ENCODE measurements at regions not wholly inside any gene's neighbourhood (a gene's known extent, or its start where the extent isn't known, plus 50 kb on each side); places are given as distances from the start of the nearest gene placed in this dataset.
A peak's percentile ranks its signal among the peaks of the same experiment; 100 is the strongest.
"Not testable (repeated sequence)": the region's sequence is repeated elsewhere in the genome, so short reads cannot be mapped to it uniquely, and the experiment has no call there.

DNA sequence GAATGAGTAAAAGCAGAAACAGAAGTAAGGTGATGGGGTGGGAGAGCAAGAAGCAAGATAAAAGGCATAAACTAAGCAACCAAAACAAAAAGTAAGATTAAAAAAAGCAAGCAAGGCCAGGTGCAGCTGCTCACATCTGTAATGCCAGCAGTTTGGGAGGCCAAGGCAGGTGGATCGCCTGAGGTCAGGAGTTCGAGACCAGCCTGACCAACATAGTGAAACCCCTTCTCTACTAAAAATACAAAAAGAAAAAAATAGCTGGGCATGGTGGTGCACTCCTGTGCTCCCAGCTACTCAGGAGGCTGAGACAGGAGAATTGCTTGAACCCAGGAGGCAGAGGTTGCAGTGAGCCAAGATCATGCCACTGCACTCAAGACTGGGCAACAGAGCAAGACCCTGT lies 90.6 kb downstream of the PPIAL4G start:
- H3K36me3 ChIP-seq (ENCODE audit: low read depth); ATAC-seq; H3K9me3 ChIP-seq; DNase-seq; H3K4me1 ChIP-seq (ENCODE audit: low read depth); H3K4me3 ChIP-seq; intact Hi-C loops (cut with DNase I, micrococcal nuclease): not testable (repeated sequence)

DNA sequence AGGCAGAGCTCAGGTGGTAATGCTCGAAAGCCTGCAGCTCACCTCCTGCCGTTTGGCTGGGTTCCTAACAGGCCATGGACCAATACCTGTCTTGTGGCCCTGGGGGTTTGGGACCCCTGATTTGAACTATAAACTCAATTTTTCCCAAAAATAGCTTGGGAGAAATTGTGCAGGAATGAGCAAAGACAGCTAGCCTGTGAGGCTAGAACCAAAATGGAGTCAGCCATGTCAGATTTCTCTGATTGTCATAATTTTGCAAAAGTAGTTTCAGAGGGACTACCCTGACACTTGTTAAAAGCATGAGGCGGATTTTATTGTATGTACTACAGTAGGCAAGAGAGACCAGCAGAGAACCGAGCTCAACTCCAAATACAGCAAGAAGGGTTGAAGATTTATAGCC lies 91.8 kb downstream of the PPIAL4G start:
- H3K36me3 ChIP-seq (ENCODE audit: low read depth); intact Hi-C loops (cut with DNase I, micrococcal nuclease); ATAC-seq; H3K4me1 ChIP-seq (ENCODE audit: low read depth); H3K4me3 ChIP-seq; H3K9me3 ChIP-seq; DNase-seq: not testable (repeated sequence)

DNA sequence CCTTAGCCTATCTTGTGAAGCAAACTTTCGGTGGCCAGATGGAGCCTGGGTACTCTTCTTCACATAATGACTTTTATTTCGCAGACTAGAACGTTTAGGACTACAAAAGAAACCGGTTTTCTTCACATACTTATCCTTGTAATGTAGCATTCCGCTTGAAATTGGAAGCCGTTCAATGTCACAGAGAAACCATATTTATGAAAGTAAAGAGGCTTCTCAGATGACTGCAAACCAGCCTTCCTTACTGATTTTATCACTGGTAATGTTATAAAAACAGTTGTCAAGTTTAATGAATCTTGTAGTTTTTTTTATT lies 94.1 kb downstream of the PPIAL4G start:
- no peaks in the 10 kb centered on the region for H3K36me3 ChIP-seq (ENCODE audit: low read depth)
- intact Hi-C loops (cut with DNase I, micrococcal nuclease): no loop called here
- DNase-seq (no peak), ATAC-seq (no peak)
- TF ChIP-seq, protein P1, sequence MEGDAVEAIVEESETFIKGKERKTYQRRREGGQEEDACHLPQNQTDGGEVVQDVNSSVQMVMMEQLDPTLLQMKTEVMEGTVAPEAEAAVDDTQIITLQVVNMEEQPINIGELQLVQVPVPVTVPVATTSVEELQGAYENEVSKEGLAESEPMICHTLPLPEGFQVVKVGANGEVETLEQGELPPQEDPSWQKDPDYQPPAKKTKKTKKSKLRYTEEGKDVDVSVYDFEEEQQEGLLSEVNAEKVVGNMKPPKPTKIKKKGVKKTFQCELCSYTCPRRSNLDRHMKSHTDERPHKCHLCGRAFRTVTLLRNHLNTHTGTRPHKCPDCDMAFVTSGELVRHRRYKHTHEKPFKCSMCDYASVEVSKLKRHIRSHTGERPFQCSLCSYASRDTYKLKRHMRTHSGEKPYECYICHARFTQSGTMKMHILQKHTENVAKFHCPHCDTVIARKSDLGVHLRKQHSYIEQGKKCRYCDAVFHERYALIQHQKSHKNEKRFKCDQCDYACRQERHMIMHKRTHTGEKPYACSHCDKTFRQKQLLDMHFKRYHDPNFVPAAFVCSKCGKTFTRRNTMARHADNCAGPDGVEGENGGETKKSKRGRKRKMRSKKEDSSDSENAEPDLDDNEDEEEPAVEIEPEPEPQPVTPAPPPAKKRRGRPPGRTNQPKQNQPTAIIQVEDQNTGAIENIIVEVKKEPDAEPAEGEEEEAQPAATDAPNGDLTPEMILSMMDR (IDR thresholded peaks at IDR 0.05): no peak
- no peaks in the 10 kb centered on the region for H3K4me1 ChIP-seq (ENCODE audit: low read depth)
- H3K9me3 ChIP-seq: no peaks in the 10 kb centered on the region
- peak overlapping the region; percentile 17 for H3K4me3 ChIP-seq

DNA sequence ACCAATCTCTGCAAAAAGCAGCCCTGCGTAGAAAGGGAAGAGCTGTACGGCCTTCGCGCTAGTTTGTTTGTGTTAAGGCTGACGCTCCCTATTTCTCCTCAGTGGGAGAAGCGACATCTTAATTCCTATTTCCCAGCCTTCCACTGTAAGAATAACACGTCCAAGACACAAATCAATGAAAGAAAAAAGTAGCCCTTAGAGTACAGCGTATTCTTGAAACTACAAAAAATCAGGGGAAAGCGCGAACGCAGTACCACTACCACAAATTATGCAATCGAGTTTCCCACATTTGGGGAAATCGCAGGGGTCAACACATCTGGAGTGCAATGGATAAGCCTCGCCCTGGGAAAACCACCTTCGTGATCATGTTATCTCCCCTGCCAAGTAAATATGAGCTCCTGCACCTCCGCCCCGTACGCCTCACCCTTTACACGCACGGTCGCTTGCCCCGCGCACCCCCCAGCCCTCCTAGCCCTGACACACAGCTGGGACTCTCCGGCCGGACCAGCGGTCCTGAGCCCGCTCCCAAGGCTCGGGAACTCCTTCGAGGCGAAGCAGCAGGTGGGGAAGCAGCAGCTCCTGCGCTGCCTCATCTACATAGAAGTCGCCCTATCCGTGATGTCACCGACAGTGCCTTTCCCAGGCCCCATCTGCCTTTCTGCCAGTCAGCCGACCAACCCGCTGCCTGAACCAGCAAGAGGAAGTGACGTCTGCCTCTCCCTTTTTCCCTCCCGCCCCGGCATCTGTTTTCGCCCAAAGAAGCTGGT lies 94.7 kb downstream of the PPIAL4G start:
- H3K4me1 ChIP-seq (ENCODE audit: low read depth): no peaks in the 10 kb centered on the region
- TF ChIP-seq, protein P1 (IDR thresholded peaks at IDR 0.05): no peak
- intact Hi-C loops (cut with DNase I, micrococcal nuclease): no loop called here

DNA sequence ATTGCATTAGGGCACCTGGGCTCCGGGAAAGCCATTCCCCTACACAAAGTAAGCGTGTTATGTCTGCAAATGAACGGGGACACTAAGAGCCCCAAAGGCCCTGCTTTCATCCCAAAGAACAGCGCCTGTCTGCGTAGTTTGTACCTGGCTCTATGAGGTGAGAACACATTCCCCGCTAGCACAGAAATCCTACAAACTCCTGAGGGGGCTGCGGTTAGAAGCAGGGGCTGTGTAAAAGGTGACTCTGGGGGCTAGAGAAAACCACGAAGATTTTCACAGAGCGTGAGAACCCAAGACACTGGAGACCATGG lies 95.2 kb downstream of the PPIAL4G start:
- H3K4me1 ChIP-seq (ENCODE audit: low read depth); DNase-seq; intact Hi-C loops (cut with DNase I, micrococcal nuclease); H3K9me3 ChIP-seq; ATAC-seq; H3K4me3 ChIP-seq; H3K36me3 ChIP-seq (ENCODE audit: low read depth): not testable (repeated sequence)

More for the DNA sequence above, 94.7 kb downstream of the PPIAL4G start:
- Histone ChIP-seq H3K4me3 (peak overlapping the region; percentile 17), H3K9me3 (no peaks in the 10 kb centered on the region), H3K36me3 (ENCODE audit: low read depth) (no peaks in the 10 kb centered on the region)
- peak; percentile 98 for ATAC-seq
- peak; percentile 90 to 96 (median 92) for DNase-seq

DNA sequence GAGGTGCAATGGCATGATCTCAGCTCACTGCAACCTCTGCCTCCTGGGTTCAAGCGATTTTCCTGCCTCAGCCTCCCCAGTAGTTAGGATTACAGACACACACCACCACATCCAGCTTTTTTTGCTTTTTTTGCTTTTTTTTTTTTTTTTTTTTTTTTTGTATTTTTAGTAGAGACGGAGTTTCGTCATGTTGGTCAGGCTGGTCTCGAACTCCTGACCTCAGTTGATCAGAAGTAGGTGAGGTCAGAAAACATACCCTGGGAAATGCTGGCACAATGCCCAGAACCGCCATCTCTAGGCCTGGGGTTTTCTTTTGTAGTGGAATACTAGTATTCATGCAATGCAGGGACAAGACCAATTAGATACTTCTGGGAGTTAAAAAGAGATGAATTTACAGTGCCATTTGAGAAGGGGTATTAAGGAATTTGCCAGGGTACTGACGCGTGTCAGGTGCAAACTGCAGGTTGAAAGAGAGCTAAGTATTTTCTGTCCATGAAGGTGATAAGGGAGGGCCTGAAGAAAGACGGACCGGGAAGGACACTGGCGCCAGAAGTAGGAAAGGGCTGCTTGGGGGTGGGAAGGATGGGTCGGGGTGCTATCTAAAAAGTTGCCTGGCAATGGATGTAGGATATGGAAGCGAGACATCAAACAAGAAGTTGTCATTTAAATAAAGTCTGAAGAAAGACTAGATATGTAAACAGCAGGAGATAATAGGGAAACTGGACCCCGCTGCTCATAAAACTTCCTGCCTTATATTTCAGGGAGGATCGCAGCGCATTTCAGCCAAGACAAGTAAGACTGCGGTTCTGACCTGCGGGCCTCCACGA lies 95.8 kb downstream of the PPIAL4G start:
- H3K4me3 ChIP-seq; H3K36me3 ChIP-seq (ENCODE audit: low read depth); DNase-seq; intact Hi-C loops (cut with DNase I, micrococcal nuclease); H3K4me1 ChIP-seq (ENCODE audit: low read depth); ATAC-seq; H3K9me3 ChIP-seq: not testable (repeated sequence)

DNA sequence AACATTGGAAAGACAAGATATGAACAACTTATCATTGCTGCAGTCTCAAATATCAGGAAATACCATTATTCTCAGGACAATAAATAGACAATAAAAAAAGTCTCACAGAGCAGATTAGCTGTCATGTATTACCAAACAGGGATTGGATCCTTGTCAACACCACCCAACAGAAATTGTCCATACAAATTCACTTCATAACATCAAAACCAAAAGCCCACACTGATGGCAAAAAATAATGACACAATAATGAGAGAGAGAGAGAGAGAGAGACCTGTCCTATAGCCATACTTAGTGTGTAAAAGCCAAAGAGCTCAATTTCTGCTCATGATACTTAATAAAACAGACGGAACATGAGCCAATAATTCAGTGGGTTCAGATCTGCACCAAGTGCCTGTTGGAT lies 96.5 kb downstream of the PPIAL4G start:
- intact Hi-C loops (cut with DNase I, micrococcal nuclease): no loop called here
- H3K9me3 ChIP-seq: no peaks in the 10 kb centered on the region
- ATAC-seq (no peak), DNase-seq (no peak)
- no peak overlapping the region for H3K4me3 ChIP-seq
- H3K36me3 ChIP-seq (ENCODE audit: low read depth): no peaks in the 10 kb centered on the region
- H3K4me1 ChIP-seq (ENCODE audit: low read depth): no peaks in the 10 kb centered on the region
- TF ChIP-seq, protein P1 (IDR thresholded peaks at IDR 0.05): no peak

DNA sequence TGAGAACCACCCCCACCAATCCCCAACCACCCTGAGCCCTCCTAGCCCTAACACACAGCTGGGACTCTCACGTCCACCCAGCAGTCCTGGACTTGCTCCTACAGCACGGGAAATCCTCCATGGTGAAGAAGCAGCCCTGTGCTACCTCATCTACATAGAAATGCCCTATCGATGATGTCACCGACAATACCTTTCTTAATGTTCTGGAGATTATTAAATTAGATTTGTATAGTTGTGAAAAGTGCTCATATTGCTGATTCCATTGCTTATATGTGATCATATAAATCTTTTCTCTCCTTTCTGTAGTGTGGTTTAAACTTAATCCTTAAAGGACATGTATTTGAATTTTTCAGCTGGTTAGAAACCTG lies 97.1 kb downstream of the PPIAL4G start:
- H3K4me1 ChIP-seq (ENCODE audit: low read depth); DNase-seq; H3K36me3 ChIP-seq (ENCODE audit: low read depth); ATAC-seq; H3K9me3 ChIP-seq; intact Hi-C loops (cut with DNase I, micrococcal nuclease); H3K4me3 ChIP-seq: not testable (repeated sequence)
